ENCODE measurements at regions not wholly inside any gene's neighbourhood (a gene's known extent, or its start where the extent isn't known, plus 50 kb on each side); places are given as distances from the start of the nearest gene placed in this dataset.

GRCh38 chr17:73973586-73974409 lies 229.7 kb upstream of the RPL38 start:
- Histone ChIP-seq H3K9me3 (ENCODE audit: low read length) (no peaks in the 10 kb centered on the region), H3K79me2 (ENCODE audit: insufficient read depth, low read length) (no peaks in the 10 kb centered on the region), H3K4me2 (ENCODE audit: low read depth, low read length) (no peak overlapping the region), H3K36me3 (replicated peaks in 1 of 2; ENCODE audit: control insufficient read depth in 1 of 2, insufficient read depth in 2 of 2, low read length in 2 of 2) (no peaks in the 10 kb centered on the region), H3K4me3 (replicated peaks in 1 of 3; ENCODE audit: insufficient read depth in 1 of 3, low read depth in 2 of 3, low read length in 3 of 3) (no peak overlapping the region), H3K27me3 (ENCODE audit: control insufficient read depth in 1 of 2, insufficient read depth in 2 of 2, low read length in 2 of 2) (peaks cover 5 to 76% of the 10 kb centered on the region in 2 experiments; a peak in 4 of 5 replicates), H3K4me1 (ENCODE audit: insufficient read depth, low read length) (no peaks in the 10 kb centered on the region), H2AFZ (ENCODE audit: low read length) (no peak overlapping the region), H4K20me1 (ENCODE audit: insufficient read depth, low read length) (no peaks in the 10 kb centered on the region; the same call in 1 of the 2 replicates), H3K27ac (ENCODE audit: extremely low read length, insufficient read depth, low read length) (no peak overlapping the region), H3K9ac (ENCODE audit: insufficient read depth, low read depth, low read length) (no peak overlapping the region)
- BruUV-seq (replicated peaks) = no TSS peak
- WGBS (ENCODE audit: low lambda C conversion rate) = 12% methylated on average over 16 of the region's 16 CpGs
- FAIRE-seq = no peak
- POLR2A ChIA-PET = no interaction called here
- 0 out of 2 replicates have a peak, but pooled peaks have one; percentile 42 for TF ChIP-seq NRL (CRISPR knock-in tag; IDR thresholded peaks at IDR 0.05; ENCODE audit: borderline replicate concordance)
- no peak for TF ChIP-seq SRSF9 (IDR thresholded peaks at IDR 0.05; ENCODE audit: borderline replicate concordance, insufficient read depth, low read depth, low read length, poor library complexity, severe bottlenecking)
- no peak for TF ChIP-seq HBP1 (CRISPR knock-in tag; IDR thresholded peaks at IDR 0.05; ENCODE audit: low read depth)
- TF ChIP-seq MXD3 (CRISPR knock-in tag; IDR thresholded peaks at IDR 0.05) = no peak
- TF ChIP-seq TOE1 (CRISPR knock-in tag; IDR thresholded peaks at IDR 0.05) = no peak
- no peak for ATAC-seq
- CTCF ChIA-PET (ENCODE audit: low intra/inter-chr PET ratio, low total read pairs) = no interaction called here
- intact Hi-C loops (cut with micrococcal nuclease; ENCODE audit: unreplicated experiment) (no loop called here), in situ Hi-C loops (cut with HindIII; ENCODE audit: extremely low pct_ligation_motif_present, low pct_unique_long_range_greater_than_20kb) (loop anchor here (25.0 kb wide), 1 partner anchor 536 kb away; no protein-coding TSS in a partner anchor)
- DNase-seq (ENCODE audit: low spot score) = no peak

All from HepG2 (cell line).